Tibial artery (tissue), 4 donors: ENCODE measurements at regions not wholly inside any gene's neighbourhood (a gene's known extent, or its start where the extent isn't known, plus 50 kb on each side); places are given as distances from the start of the nearest gene placed in this dataset.

ENCODE experiments used
- DNase-seq, 2 donors: peaks; one replicate each; pipeline ENCODE4 v3.0.0-alpha.2; 2019
- H3K27ac ChIP-seq, 2 donors: fragments of 200-600 bp; sonication (generic) in 1 of 2; 1 replicate in 1 of 2; 2 replicates in 1 of 2; pipeline ENCODE4 v1.5.1; 2018 to 2019; ENCODE audit warnings: mild to moderate bottlenecking in 1 of 2
- H3K27me3 ChIP-seq, 2 donors: fragments of 200-600 bp; sonication (generic) in 1 of 2; one replicate each; pipeline versions ENCODE4 v1.5.1 to v1.6.0; 2016 to 2019
- H3K36me3 ChIP-seq, 3 donors: fragments of 200-600 bp; sonication (generic) in 2 of 3; one replicate each; pipeline ENCODE4 v1.5.1; 2016 to 2019; ENCODE audit warnings: mild to moderate bottlenecking in 2 of 3
- H3K4me1 ChIP-seq, 4 donors: fragments of 200-600 bp; sonication (generic) in 2 of 4; 1 replicate in 3 of 4; 2 replicates in 1 of 4; pipeline ENCODE4 v1.5.1; 2016 to 2019
- H3K4me3 ChIP-seq, 2 donors: fragments of 200-600 bp; sonication (generic) in 1 of 2; 1 replicate in 1 of 2; 2 replicates in 1 of 2; pipeline ENCODE4 v1.5.1; 2018 to 2019; ENCODE audit warnings: mild to moderate bottlenecking in 2 of 2
- H3K9me3 ChIP-seq, 3 donors: fragments of 200-600 bp; sonication (generic) in 1 of 3; one replicate each; pipeline ENCODE4 v1.5.1; 2016 to 2019
- CTCF ChIP-seq, 2 experiments: fragments of 200-600 bp in 1 of 2; fragments of 450-650 bp in 1 of 2; IDR thresholded peaks; one replicate each; pipeline ENCODE4 v1.5.1; 2017 to 2019; ENCODE audit warnings: antibody characterized with exemption in 2 of 2, mild to moderate bottlenecking in 1 of 2, moderate library complexity in 1 of 2
- intact Hi-C: fragments of 100-400 bp; cut with DNase I; formaldehyde crosslinking; loops from one replicate; pipeline ENCODE4 v1.15.0; 2023; ENCODE audit warnings: low total_unique reads

- Histone ChIP-seq H3K27me3 (no peaks in the 10 kb centered on the region), H3K4me3 (no peak overlapping the region), H3K9me3 (no peaks in the 10 kb centered on the region), H3K27ac (no peak overlapping the region), H3K36me3 (no peaks in the 10 kb centered on the region), H3K4me1 (no peaks in the 10 kb centered on the region)
- DNase-seq, result no peak
- intact Hi-C loops, result no loop called here
- no peak for TF ChIP-seq CTCF (IDR thresholded peaks at IDR 0.05)
Observed at GRCh38 chr3:81967393-81967792, 205.9 kb upstream of the GBE1 start.

- H3K27me3 ChIP-seq, result no peaks in the 10 kb centered on the region
- H3K36me3 ChIP-seq, result no peaks in the 10 kb centered on the region
- no peaks in the 10 kb centered on the region for H3K4me1 ChIP-seq
- no peak overlapping the region for H3K4me3 ChIP-seq
- no peak for TF ChIP-seq CTCF (IDR thresholded peaks at IDR 0.05)
- DNase-seq, result no peak
- no peak overlapping the region for H3K27ac ChIP-seq
- intact Hi-C loops, result no loop called here
- no peaks in the 10 kb centered on the region for H3K9me3 ChIP-seq
Observed at GRCh38 chr3:81965696-81966095, 204.3 kb upstream of the GBE1 start.

GRCh38 chr3:81962396-81962795 is 201.0 kb upstream of the GBE1 start:
- no peak for DNase-seq
- Histone ChIP-seq H3K27me3 (no peaks in the 10 kb centered on the region), H3K9me3 (no peaks in the 10 kb centered on the region), H3K4me1 (no peaks in the 10 kb centered on the region), H3K36me3 (no peaks in the 10 kb centered on the region), H3K4me3 (no peak overlapping the region), H3K27ac (no peak overlapping the region)
- TF ChIP-seq CTCF (IDR thresholded peaks at IDR 0.05), result no peak
- intact Hi-C loops, result no loop called here

GRCh38 chr3:81958972-81959640 is 197.7 kb upstream of the GBE1 start:
- Histone ChIP-seq H3K4me3 (no peak overlapping the region), H3K27me3 (no peaks in the 10 kb centered on the region), H3K36me3 (no peaks in the 10 kb centered on the region), H3K4me1 (no peaks in the 10 kb centered on the region), H3K27ac (no peak overlapping the region), H3K9me3 (no peaks in the 10 kb centered on the region)
- intact Hi-C loops, result no loop called here
- DNase-seq, result no peak
- TF ChIP-seq CTCF (IDR thresholded peaks at IDR 0.05), result no peak

- H3K36me3 ChIP-seq, result no peaks in the 10 kb centered on the region
- intact Hi-C loops, result no loop called here
- TF ChIP-seq CTCF (IDR thresholded peaks at IDR 0.05), result no peak
- H3K4me3 ChIP-seq, result no peak overlapping the region
- H3K27me3 ChIP-seq, result no peaks in the 10 kb centered on the region
- H3K4me1 ChIP-seq, result no peaks in the 10 kb centered on the region
- no peak for DNase-seq
- no peak overlapping the region for H3K27ac ChIP-seq
- no peaks in the 10 kb centered on the region for H3K9me3 ChIP-seq
Observed at GRCh38 chr3:81955878-81956277, 194.4 kb upstream of the GBE1 start.

GRCh38 chr3:81953111-81953510 is 191.7 kb upstream of the GBE1 start:
- no peaks in the 10 kb centered on the region for H3K36me3 ChIP-seq
- H3K4me3 ChIP-seq, result no peak overlapping the region
- no peak for DNase-seq
- TF ChIP-seq CTCF (IDR thresholded peaks at IDR 0.05), result no peak
- intact Hi-C loops, result no loop called here
- H3K9me3 ChIP-seq, result no peaks in the 10 kb centered on the region
- H3K4me1 ChIP-seq, result no peaks in the 10 kb centered on the region
- H3K27me3 ChIP-seq, result no peaks in the 10 kb centered on the region
- no peak overlapping the region for H3K27ac ChIP-seq
